HEK293 (cell line): ENCODE measurements at regions not wholly inside any gene's neighbourhood (a gene's known extent, or its start where the extent isn't known, plus 50 kb on each side); places are given as distances from the start of the nearest gene placed in this dataset.
A peak's percentile ranks its signal among the peaks of the same experiment; 100 is the strongest.

ENCODE experiments used
- CTCF ChIA-PET: fragments of 350-600 bp; formaldehyde crosslinking; extraction: SDS; loops from one replicate; lab custom pipeline; 2021; ENCODE audit warnings: antibody characterized with exemption; lab: Yijun Ruan, JAX
- POLR2A ChIA-PET: fragments of 300-600 bp; formaldehyde crosslinking; extraction: SDS; loops from one replicate; lab custom pipeline; 2020; ENCODE audit warnings: antibody characterized with exemption, inconsistent platforms; lab: Yijun Ruan, JAX
- H3K27ac ChIP-seq: fragments of 200-500 bp; sonication (Bioruptor generic); 2 replicates; pipeline ENCODE4 v1.5.1; 2014; ENCODE audit warnings: low read depth, low read length, control low read depth, inconsistent platforms; ENCODE audit errors: extremely low read depth
- H3K36me3 ChIP-seq, 2 experiments: fragments of 200-500 bp in 1 of 2; sonication (Bioruptor generic) in 1 of 2; 1 replicate in 1 of 2; 2 replicates in 1 of 2; pipeline ENCODE4 v1.5.1; 2014 to 2017; ENCODE audit warnings: inconsistent platforms in 2 of 2, low read length in 2 of 2; ENCODE audit not compliant: control insufficient read depth in 2 of 2, insufficient read depth in 1 of 2
- H3K4me1 ChIP-seq: fragments of 200-500 bp; sonication (Bioruptor generic); 2 replicates; pipeline ENCODE4 v1.5.1; 2014; ENCODE audit warnings: mild to moderate bottlenecking, low read length, inconsistent platforms; ENCODE audit not compliant: control insufficient read depth, insufficient read depth
- H3K4me3 ChIP-seq: 2 replicates; pipeline ENCODE4 v1.5.1; 2011; ENCODE audit warnings: low read depth, mild to moderate bottlenecking, control low read depth, low read length, moderate library complexity
- H3K9me3 ChIP-seq: fragments of 200-500 bp; sonication (Bioruptor generic); 2 replicates; pipeline ENCODE4 v1.5.1; 2014; ENCODE audit warnings: low read depth, low read length, inconsistent platforms; ENCODE audit not compliant: control insufficient read depth, insufficient read depth
- BCL11B ChIP-seq: fragments of 450-650 bp; formaldehyde crosslinking; IDR thresholded peaks from 2 replicates; pipeline ENCODE4 v1.5.1; 2016; ENCODE audit warnings: low read depth, missing biosample characterization, missing genetic modification characterization
- EGR2 ChIP-seq: fragments of 450-650 bp; formaldehyde crosslinking; IDR thresholded peaks from 2 replicates; pipeline ENCODE4 v1.5.1; 2016; ENCODE audit warnings: low read depth, missing biosample characterization, missing genetic modification characterization
- GLIS2 ChIP-seq: fragments of 450-650 bp; formaldehyde crosslinking; IDR thresholded peaks from 2 replicates; pipeline ENCODE4 v1.5.1; 2016; ENCODE audit warnings: missing biosample characterization, missing genetic modification characterization
- HOXD13 ChIP-seq: sonication (generic); formaldehyde crosslinking; IDR thresholded peaks from 2 replicates; pipeline ENCODE4 v1.8.0; 2022; ENCODE audit warnings: missing genetic modification reagents, borderline replicate concordance
- KLF9 ChIP-seq: fragments of 450-650 bp; formaldehyde crosslinking; IDR thresholded peaks from 2 replicates; pipeline ENCODE4 v1.5.1; 2016; ENCODE audit warnings: missing biosample characterization, missing genetic modification characterization, low read depth
- MEIS1 ChIP-seq: sonication (generic); formaldehyde crosslinking; IDR thresholded peaks from 2 replicates; pipeline ENCODE4 v1.8.1; 2022; ENCODE audit warnings: missing genetic modification reagents, mild to moderate bottlenecking, borderline replicate concordance
- PRDM1 ChIP-seq: fragments of 450-650 bp; formaldehyde crosslinking; IDR thresholded peaks from 2 replicates; pipeline ENCODE4; 2016; ENCODE audit warnings: missing biosample characterization, missing genetic modification characterization
- ZBTB7A ChIP-seq: fragments of 450-650 bp; formaldehyde crosslinking; IDR thresholded peaks from 2 replicates; pipeline ENCODE4 v1.5.1; 2016; ENCODE audit warnings: low read depth, missing biosample characterization, missing genetic modification characterization
- ZNF157 ChIP-seq: fragments of 450-650 bp; formaldehyde crosslinking; IDR thresholded peaks from 2 replicates; pipeline ENCODE4 v1.5.1; 2016; ENCODE audit warnings: missing biosample characterization, missing genetic modification characterization
- ZNF221 ChIP-seq: fragments of 450-650 bp; formaldehyde crosslinking; IDR thresholded peaks from 2 replicates; pipeline ENCODE4 v1.5.1; 2017; ENCODE audit warnings: missing biosample characterization, missing genetic modification characterization, borderline replicate concordance
- ZNF292 ChIP-seq: fragments of 450-650 bp; formaldehyde crosslinking; IDR thresholded peaks from 2 replicates; pipeline ENCODE4 v1.5.1; 2016; ENCODE audit warnings: low read depth, missing biosample characterization, missing genetic modification characterization, borderline replicate concordance
- ZNF366 ChIP-seq: fragments of 450-650 bp; formaldehyde crosslinking; conservative IDR thresholded peaks from 2 replicates; pipeline ENCODE4 v1.5.1; 2016; ENCODE audit warnings: missing biosample characterization, missing genetic modification characterization
- ZNF501 ChIP-seq: fragments of 450-650 bp; formaldehyde crosslinking; IDR thresholded peaks from 2 replicates; pipeline ENCODE4 v1.5.1; 2016; ENCODE audit warnings: missing biosample characterization, missing genetic modification characterization
- ZNF548 ChIP-seq: fragments of 450-650 bp; formaldehyde crosslinking; IDR thresholded peaks from 2 replicates; pipeline ENCODE4 v1.5.1; 2016; ENCODE audit warnings: missing biosample characterization, missing genetic modification characterization
- ZNF560 ChIP-seq: fragments of 450-650 bp; formaldehyde crosslinking; IDR thresholded peaks from 2 replicates; pipeline ENCODE4 v1.5.1; 2017; ENCODE audit warnings: missing biosample characterization, missing genetic modification characterization, borderline replicate concordance
- ZNF843 ChIP-seq: fragments of 450-650 bp; formaldehyde crosslinking; IDR thresholded peaks from 2 replicates; pipeline ENCODE4 v1.5.1; 2016; ENCODE audit warnings: missing biosample characterization, missing genetic modification characterization
- TF ChIP-seq, protein P1 (sequence below): fragments of 450-650 bp; formaldehyde crosslinking; IDR thresholded peaks from 2 replicates; pipeline ENCODE4 v1.5.1; 2016; ENCODE audit warnings: missing biosample characterization, missing genetic modification characterization
- TF ChIP-seq, protein P2 (sequence below): fragments of 450-650 bp; formaldehyde crosslinking; conservative IDR thresholded peaks from 2 replicates; pipeline ENCODE4 v1.5.1; 2016; ENCODE audit warnings: low read depth, missing biosample characterization, missing genetic modification characterization

DNA sequence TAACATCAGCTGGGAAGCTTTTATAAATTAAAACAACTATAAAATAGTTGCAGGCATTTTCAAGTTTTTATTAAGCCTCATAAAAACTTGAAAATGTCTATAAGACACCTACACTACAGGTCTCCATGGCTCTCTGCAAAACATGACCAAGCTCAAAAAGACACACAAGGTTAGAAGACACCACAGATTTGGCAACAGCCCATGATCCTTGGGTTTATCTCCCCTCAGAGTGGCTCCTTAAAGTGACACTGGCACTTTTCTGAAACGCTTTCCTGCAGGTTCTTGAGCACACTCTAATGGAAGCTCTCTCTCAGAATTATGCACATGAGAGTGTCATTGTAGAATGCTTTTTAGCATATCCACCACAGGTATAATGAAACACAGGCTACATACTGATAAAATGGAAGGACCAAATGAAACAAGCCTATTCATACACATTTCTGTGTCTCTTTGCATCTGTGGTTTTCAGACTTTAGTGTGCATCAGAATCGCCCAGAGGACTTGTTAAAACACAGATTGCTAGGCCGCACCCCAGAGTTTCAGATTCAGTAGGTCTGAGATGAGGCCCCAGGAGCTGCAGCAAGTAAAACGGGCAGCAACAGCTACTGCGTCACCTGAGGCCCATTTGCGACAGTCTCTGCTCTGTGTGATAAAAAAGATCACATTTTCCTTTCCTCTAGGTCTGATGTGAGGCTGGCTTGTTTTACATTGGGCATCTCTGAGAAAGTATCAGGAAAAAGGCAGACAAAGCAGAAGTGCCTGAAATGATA, 75.0 kb upstream of the WSB1 start (continued):
- TF ChIP-seq, protein P1, sequence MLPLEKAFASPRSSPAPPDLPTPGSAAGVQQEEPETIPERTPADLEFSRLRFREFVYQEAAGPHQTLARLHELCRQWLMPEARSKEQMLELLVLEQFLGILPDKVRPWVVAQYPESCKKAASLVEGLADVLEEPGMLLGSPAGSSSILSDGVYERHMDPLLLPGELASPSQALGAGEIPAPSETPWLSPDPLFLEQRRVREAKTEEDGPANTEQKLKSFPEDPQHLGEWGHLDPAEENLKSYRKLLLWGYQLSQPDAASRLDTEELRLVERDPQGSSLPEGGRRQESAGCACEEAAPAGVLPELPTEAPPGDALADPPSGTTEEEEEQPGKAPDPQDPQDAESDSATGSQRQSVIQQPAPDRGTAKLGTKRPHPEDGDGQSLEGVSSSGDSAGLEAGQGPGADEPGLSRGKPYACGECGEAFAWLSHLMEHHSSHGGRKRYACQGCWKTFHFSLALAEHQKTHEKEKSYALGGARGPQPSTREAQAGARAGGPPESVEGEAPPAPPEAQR (tag by site-specific recombination) = no peak
- TF ChIP-seq, protein P2, sequence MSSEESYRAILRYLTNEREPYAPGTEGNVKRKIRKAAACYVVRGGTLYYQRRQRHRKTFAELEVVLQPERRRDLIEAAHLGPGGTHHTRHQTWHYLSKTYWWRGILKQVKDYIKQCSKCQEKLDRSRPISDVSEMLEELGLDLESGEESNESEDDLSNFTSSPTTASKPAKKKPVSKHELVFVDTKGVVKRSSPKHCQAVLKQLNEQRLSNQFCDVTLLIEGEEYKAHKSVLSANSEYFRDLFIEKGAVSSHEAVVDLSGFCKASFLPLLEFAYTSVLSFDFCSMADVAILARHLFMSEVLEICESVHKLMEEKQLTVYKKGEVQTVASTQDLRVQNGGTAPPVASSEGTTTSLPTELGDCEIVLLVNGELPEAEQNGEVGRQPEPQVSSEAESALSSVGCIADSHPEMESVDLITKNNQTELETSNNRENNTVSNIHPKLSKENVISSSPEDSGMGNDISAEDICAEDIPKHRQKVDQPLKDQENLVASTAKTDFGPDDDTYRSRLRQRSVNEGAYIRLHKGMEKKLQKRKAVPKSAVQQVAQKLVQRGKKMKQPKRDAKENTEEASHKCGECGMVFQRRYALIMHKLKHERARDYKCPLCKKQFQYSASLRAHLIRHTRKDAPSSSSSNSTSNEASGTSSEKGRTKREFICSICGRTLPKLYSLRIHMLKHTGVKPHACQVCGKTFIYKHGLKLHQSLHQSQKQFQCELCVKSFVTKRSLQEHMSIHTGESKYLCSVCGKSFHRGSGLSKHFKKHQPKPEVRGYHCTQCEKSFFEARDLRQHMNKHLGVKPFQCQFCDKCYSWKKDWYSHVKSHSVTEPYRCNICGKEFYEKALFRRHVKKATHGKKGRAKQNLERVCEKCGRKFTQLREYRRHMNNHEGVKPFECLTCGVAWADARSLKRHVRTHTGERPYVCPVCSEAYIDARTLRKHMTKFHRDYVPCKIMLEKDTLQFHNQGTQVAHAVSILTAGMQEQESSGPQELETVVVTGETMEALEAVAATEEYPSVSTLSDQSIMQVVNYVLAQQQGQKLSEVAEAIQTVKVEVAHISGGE (tag by site-specific recombination) = no peak
- TF ChIP-seq EGR2 (tag by site-specific recombination) = no peak
- no peak for TF ChIP-seq ZNF843 (tag by site-specific recombination)
- no peak for TF ChIP-seq ZNF560 (tag by site-specific recombination)
- TF ChIP-seq BCL11B = no peak
- TF ChIP-seq ZNF548 = no peak
- TF ChIP-seq ZBTB7A (tag by site-specific recombination) = no peak
- no peak for TF ChIP-seq ZNF157 (tag by site-specific recombination)
- no peak for TF ChIP-seq MEIS1 (CRISPR knock-in tag)
- TF ChIP-seq ZNF221 (tag by site-specific recombination) = no peak
- TF ChIP-seq HOXD13 = no peak
- no peak for TF ChIP-seq KLF9 (tag by site-specific recombination)
- TF ChIP-seq ZNF501 (tag by site-specific recombination) = no peak

DNA sequence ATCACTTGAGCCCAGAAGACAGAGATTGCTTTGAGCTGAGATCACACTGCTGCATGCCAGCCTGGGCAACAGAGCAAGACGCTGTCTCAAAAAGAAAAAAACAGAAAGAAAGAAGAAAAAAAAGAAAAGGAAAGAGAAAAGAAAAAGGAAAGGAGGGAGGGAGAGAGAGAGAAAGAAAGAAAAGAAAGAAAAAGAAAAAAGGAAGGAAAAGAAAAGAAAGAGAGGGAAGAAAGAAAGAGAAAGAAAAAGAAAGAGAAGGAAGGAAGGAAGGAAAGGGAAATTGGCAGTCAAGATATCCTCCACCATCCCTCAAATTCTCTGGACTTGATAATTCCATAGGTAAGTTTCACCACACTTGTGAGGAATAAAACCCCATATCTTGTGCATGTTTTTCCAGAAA, 71.4 kb upstream of the WSB1 start:
- no peak overlapping the region for H3K4me3 ChIP-seq
- ChIA-PET CTCF (interaction anchor here (0.6 to 0.8 kb wide), 3 partner anchors 14 to 502 kb away, joined by 3 to 5 read pairs (median 4); no protein-coding TSS in a partner anchor), POLR2A (no interaction called here)
- TF ChIP-seq ZNF366 (peak; percentile 83), PRDM1 (peak; percentile 86), ZNF221 (tag by site-specific recombination) (no peak), ZNF292 (tag by site-specific recombination) (no peak), GLIS2 (tag by site-specific recombination) (no peak), ZNF501 (tag by site-specific recombination) (no peak)
- no peaks in the 10 kb centered on the region for H3K4me1 ChIP-seq
- no peaks in the 10 kb centered on the region for H3K9me3 ChIP-seq
- H3K27ac ChIP-seq = no peak overlapping the region
- no peaks in the 10 kb centered on the region for H3K36me3 ChIP-seq
